HG02759 (cell line): ENCODE measurements at regions not wholly inside any gene's neighbourhood (a gene's known extent, or its start where the extent isn't known, plus 50 kb on each side); places are given as distances from the start of the nearest gene placed in this dataset.

Experiments used
- ATAC-seq: cut with Tn5 transposase; IDR thresholded peaks from one replicate; pipeline ENCODE4 v1.9.1; 2021; ENCODE audit warnings: mild to moderate bottlenecking, moderate library complexity; ENCODE audit not compliant: unreplicated experiment

DNA sequence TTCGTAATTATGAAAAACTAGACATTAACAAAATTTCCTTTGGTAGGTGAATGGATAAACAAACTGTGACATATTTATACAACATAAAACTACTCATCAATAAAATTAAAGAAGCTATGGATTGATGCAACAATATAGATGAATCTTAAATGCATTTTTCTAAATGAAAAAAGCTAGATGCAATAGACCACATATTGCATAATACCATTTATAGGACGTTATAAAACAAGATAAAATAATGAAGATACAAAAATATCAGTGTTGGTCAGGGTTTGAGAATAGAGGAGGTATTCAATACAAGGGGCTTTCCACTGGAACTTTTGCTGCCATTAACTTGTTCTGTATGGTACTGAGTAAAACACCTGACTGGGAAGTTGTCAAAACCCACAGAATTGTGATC is 314.4 kb downstream of the GRB14 start:
- no peak for ATAC-seq

DNA sequence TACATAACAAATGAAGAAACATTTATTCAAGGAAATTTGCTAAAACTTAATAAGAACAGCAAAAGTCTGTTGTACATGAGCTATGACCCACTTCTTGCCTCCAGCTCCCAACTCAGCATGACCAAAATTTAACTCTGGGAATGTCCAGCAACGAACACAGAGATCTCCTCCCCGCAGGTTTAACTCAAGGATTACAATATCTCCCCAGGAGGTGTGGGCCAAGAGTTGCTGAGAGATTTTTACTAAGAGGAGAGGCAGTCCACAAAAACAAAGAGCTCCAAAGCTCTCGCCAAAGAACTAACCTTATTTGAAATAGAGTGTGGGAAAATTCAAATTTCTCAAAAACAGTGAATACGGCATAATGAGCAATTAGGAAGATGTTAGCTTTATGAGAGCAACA is 318.5 kb downstream of the GRB14 start:
- ATAC-seq: no peak

DNA sequence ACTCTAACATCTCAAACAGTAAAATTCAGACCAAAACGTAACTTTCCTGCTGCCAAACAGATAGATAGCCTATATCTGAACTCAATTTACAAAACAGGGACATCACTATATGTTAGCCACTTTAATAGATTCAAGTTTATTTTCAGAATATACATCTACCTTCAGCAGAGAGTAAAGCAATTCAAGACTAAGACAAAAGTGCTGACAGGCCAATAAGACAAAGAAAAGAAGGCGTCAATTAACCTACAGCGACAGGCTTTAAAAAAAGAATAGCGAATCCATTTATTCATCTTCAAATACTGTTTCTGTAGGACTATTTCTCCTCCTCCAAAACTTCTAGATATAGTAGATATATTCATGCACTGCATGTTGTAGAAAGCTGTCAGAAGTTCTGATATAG is 333.0 kb downstream of the GRB14 start:
- no peak for ATAC-seq

DNA sequence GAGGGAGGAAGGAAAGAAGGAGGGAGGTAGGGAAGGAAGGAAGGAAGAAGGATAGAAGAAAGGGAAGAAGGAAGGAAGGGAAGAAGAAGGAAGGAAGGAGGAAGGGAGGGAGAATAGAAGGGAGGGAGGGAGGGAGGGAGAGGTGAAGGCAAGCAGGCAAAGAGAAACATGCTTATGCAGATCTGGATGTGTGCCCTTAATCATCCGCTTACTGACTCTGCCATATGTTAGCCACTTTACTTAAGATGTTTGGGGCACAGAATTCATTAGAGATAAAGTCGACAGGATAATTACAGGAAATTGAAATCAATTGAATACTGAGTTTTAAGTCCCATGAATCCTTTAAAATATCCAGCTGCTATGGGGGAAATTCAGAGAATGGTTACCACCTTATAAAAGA is 334.2 kb downstream of the GRB14 start:
- no peak for ATAC-seq

DNA sequence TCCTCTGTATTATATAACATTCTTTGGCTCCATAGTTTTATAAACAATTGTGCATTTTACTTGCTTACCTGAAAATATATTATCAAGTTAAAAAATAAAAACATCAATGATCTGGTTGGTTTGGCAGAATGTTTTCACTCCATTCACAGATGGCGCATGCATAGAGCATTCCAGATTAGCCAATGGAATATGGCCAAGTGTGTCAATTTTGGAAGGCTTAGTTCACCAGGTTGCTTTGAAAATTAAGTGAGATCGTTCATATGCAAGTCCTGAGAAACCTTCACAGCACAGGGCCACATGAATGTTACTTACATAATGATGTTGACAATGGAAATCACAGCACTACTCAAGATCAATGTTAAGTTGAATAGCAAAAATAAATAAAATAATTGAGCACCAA is 335.7 kb downstream of the GRB14 start:
- no peak for ATAC-seq

DNA sequence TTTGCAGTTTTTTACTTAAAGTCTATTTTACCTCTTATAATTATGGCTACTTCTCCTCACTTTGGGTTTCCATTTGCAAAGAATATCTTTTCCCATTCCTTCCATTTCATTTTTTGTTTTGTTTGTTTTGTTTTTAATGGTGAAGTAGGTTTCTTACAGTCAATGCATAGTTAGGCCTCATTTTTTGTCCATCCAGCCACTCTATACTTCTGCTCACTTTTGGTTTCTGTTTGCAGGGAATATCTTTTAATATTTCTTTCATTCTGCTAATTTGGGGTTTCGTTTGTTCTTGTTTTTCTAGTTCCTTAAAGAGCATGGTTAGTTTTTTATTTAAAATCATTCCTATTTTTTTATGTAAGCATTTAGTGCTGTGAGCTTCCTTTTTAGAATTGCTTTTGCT is 339.4 kb downstream of the GRB14 start:
- ATAC-seq: no peak

DNA sequence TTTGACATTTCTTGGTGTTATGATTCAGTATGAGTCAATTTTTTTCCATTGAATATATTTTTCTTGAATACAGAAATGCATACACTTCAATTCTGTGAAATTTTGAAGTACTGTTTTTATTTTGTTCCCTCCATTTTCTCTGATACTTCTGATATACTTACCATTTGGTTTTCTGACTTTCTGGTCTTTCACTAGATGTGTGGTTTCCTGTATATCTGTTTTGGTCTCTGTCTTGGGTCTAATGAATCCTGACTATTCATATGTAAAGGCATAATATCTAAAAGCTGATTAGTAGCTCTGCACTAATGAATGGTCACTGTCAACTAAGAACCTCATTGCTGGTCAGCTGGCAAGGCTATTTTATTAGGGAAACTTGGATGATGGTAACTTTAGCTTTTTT is 345.6 kb downstream of the GRB14 start:
- no peak for ATAC-seq

DNA sequence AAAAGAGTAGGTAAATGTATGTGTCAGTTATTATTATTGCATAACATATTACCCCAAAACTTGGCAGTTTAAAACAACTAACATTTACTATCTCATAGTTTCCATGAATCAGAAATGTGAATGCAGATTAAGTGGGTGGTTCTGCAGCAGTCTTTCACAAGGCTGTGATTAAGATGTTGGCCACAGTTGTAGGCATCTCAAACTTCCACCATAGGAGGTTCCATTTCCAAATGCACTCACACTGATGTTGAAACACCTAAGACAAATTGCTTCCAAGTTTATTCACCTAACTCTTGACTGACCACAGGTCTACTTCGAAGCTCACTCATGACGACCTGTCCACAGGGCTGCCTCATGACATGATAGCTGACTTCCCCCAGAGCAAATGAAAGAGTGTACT is 360.8 kb downstream of the GRB14 start:
- ATAC-seq: no peak

DNA sequence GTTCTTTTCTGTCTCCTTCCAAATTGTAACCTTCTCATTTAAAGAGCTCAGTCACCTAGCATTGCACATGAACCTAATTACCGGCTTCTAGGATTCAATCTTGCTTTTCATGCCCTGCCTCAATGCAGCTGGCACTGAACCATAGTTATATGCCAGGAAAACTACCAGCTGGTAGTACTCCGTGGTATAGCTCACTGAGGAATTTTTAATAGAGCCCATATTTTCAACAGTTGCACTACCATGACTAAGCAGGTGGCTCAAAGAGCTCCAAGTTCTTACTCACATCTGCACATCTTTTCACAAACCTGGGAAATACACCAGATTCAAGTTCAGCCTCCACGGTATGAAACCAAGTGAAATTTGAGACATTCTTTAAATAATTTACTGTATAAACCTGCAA is 363.5 kb downstream of the GRB14 start:
- ATAC-seq: no peak

DNA sequence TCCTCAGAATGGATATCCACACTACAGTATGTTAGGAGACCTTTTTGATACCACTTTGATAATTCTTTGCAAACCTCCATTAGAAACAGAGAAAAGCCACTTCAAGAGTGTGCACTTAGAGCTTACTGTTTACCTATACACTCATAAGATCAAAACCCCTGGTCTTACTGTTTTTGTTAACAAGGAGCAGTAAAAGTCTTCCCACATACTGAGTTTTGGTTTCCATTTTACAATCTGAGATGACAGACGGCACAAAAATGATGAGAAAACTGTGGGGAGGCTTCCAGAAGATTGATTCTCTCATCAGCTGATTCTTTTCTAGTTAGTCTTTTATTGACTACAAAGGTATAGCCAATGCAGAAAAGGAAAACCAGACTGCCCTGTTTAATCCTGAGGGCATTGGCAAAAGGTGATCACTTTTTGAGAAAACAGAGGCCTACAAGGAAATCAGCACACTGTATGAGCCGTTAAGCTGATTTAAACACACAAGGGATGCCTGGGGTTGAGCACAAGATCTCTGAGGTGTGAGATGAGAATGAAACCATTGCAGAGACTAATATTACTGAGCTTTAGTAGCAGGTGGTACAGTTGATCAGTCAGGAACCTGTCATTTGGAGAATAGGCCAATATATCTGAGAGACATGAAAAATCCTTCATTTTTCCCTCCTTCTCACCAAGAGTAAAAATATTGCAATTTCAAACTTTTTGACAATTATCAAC is 368.6 kb downstream of the GRB14 start:
- no peak for ATAC-seq

DNA sequence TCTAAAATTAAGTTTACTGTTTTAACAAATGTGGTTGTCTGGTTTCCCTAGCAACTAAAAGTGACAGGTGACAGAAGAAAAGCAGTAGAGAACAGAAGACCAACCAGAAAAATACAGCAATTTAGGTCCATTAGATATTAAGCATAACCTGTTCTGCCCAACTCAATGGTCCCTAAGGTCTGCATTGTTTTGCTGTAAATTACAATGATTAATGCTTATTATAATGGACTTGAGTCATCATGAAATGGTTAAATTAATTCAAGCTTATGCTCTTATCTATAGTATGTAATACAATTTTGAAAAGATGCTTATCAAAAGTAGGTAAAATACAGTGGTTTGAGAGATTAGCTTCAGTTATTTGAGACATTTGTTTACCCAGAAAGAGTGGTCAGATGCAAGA is 378.0 kb downstream of the GRB14 start:
- no peak for ATAC-seq

DNA sequence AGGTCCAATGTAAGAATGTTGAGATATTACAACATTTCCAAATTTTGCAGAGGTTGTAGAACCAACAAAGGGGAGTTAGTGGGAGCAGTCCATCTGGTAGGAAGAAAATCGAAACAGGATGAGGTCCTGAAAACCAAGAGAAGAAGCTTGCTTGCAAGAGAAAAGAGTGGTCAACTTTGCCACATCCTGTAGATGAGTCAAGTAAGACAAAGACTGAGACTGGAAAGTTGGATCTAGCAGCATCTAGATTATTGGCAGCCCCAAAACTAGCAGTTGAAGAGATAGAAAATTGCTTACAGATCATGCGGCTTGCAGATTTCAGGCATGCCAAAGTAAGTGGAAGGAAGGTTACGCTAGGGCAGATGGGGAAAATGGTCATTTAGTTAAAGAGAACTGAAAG is 378.9 kb downstream of the GRB14 start:
- ATAC-seq: no peak

DNA sequence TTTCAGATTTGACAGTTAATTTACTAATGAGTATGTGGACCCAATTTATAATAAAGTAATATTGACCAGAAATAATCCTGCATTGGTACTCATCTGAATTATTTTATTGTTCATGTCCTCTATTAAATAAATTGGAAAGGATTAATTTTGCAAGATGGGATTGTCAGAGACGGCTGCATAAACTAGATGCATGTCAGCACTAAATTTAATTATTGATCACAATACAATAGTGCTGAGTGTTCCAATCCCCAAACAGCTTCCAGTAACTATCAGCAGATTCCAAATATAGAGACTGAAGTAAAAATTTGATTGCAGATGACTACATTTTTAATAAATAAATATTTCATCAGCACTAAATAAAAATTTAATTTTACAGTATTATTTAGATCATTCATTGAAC is 387.2 kb downstream of the GRB14 start:
- no peak for ATAC-seq

DNA sequence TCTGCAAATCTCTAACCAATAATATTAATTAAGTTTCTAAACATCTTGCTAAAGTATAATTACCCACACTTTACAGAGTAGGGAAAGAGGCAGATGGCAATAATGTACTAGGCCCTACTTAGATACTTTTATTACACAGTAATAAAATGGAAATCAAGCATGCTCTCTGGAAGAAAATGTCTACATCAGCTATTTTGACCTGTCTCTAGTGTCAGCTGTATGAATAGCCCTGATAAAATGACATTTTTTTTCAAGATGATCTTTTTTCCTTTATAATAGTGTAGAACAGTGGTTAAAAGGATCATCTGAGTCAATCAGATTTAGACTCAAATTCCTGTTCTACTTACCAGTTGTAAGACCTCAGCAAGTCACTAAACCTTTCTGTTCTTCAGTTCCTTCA is 397.3 kb downstream of the GRB14 start:
- no peak for ATAC-seq

DNA sequence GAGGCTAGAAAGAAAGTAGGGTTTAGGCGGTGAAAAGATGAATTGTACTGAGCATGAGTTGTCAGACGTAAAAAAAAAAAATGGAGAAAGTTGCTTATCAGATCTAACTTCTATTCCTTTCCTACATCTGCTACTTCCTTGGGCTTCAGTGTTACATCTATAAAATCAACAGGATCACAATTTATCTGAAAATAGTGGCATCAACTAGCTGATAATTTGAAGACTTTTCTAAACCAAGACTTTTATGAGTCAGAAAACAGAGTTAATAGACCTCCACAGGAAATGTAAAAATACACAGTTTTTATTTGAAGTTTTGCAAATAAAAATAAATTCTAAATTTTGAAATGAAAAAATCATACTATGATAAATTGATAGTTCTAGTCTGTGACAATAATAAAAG is 399.8 kb downstream of the GRB14 start:
- ATAC-seq: no peak

DNA sequence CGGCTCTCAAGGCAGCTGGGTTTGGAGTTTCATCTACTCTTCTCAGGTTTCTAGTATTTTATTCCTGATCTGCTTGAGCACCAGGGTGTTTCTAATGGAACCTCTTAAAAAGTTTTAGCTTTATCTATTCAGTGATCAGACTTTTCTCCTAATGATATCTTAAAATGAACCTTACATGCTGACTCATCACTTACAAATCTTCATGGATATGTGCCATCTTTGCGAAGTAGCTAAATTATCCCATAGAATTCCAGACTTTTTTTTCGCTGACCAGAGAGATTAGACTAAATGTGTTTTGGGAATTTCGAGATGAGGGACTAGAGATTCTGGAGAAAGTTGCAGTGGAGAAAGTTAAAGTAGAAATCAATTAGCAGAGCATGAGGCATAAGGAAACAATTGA is 401.0 kb downstream of the GRB14 start:
- ATAC-seq: no peak

DNA sequence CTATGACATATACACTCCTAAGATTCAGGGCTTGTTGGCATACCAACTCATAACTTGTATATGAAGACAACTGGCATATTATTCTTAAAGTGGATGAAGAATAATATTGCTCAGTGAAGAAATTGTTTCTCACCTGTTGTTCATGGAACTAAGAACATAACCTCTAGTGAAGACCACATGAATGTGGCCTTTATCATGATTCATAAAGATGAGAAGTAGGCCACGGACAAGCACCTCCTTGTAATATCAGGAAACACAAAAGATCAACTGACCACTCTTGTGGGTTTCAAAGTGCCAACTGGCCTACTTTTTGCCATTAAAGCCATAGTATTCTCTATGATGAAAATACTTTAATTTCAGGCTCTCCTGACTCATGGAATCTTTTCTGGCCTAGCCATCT is 407.4 kb downstream of the GRB14 start:
- no peak for ATAC-seq

DNA sequence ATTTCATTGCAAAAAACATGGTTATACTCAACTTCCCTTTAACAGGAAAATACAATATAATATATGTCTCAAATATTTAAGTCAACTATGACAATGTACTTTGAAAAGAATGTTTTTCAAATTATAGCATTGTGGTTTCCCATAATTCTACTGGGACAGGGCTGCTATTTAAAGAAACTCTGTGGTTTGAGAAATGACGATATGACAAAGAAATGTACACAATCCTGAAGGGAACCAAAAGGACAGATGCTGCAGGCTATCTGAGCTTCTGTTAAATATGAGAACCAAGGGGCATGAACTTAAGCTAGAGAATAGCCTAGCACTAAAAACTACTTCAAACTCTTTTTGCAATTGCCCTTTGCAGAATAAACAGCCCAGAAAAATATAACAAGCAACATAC is 415.9 kb downstream of the GRB14 start:
- no peak for ATAC-seq

DNA sequence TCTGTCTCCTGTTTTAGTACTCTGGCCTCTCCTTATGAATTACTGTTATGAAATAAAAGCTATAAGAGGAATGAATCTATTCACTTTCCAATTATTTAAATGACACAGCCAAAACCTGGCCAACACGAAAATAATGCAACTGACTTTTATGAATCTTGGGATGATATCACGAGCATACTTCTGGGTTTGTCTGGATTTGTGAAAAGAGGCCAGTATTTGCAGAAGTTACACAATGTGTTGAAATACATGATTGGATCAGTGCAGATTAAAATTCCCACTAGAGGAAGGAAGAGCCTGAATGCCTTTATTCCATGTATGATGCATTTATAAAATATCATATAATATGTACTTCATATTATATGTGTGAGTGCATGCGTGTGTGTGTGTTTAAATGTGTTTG is 418.2 kb downstream of the GRB14 start:
- no peak for ATAC-seq

DNA sequence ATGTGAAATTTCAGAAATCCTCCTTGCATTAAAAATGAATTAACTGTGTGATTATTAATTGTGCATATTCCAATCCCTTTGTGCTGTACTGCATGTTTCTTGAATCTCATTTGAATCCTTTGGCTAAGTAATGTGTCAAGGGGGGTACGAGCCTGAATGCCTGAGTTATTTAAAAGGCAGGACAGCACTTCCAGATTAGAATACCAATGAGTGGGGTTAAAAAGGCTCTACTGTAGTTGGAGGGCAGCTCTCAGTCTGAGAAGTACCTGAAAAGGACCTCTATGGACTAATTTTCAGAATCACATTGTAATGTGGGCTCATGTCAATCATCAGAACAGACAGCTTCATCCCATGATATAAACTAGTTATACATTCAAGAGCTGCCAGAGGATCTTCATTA is 423.0 kb downstream of the GRB14 start:
- no peak for ATAC-seq

DNA sequence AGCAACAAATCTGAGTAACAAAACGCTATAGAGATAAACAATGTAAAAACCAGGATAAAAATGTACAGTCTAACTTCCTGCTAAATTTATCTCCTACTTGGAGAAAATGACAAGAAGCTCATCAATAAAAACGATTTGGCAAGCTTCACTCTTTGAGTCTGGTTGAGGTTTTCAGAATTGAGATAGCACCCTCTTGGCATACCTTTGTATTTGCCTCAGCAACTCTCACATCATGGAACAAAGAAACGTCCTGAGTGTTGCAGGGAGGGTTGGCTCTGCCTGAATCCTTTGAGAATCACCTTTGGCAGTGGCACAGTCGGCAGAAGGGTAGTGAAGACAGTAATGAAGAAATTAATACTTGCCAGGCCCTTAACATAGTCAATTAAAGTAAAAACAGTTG is 430.6 kb downstream of the GRB14 start:
- no peak for ATAC-seq

DNA sequence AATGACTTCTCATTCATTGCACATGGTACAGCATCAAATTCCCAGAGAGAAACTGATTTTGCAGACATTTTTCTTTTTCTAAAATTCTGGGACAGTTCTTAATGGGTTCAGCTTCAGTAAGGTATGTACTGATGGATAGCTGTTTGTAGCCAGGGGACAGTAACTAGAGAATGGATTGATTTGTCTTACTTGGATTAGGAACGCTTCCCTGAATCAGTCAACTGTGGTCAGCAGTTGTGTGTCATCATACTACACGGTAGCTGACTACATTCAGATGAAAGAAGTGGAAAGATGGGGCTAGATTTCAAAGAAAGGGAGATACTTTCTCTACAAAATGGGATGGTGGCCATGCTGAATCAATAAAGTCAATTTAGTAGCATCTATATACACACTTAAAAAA is 431.4 kb downstream of the GRB14 start:
- no peak for ATAC-seq

DNA sequence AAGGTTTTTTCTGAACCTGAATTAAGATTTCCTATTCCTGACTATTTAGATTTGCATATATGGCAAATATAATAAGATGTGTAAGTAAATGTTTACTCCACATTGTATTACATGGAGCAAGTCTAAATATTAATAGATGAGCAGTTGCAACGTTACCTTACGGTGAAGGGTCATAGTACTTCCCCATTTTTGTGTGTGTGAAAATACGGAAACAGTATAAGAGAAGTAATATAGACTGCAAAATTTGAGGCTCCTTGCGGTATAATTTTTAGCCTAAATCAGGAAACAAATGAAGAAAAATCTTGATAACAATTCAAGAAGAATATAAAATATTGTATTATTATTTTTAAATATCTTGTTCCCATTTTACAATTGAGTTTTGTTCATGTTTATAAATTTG is 434.2 kb downstream of the GRB14 start:
- no peak for ATAC-seq

DNA sequence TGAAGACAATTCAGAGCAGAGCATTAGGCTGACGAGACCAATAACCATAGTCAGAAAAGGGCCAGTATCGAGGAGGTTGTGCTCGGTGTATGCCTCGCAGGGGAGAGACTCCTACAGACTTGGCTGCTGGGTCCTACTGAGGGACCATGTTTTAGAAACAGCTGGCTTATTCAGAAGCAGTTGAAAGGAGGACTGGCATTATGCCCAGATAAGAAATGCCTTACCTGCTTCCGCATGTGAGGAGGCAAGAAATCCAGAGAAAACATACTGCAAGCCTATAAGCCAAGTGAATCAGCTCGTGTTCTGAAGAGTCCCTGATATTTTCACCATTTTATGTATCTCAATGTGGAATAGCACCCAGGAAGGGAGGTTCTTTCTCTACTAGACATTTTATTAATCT is 434.7 kb downstream of the GRB14 start:
- no peak for ATAC-seq
